Activated CD4-positive, alpha-beta T cell treated with anti-CD3 and anti-CD28 coated beads, Interleukin-2, amount 50 U/mL, for 16 hours (primary cell): ENCODE measurements at regions not wholly inside any gene's neighbourhood (a gene's known extent, or its start where the extent isn't known, plus 50 kb on each side); places are given as distances from the start of the nearest gene placed in this dataset.

Experiments
- DNase-seq: peaks from one replicate; pipeline ENCODE4 v3.0.0-alpha.2; 2020

DNA sequence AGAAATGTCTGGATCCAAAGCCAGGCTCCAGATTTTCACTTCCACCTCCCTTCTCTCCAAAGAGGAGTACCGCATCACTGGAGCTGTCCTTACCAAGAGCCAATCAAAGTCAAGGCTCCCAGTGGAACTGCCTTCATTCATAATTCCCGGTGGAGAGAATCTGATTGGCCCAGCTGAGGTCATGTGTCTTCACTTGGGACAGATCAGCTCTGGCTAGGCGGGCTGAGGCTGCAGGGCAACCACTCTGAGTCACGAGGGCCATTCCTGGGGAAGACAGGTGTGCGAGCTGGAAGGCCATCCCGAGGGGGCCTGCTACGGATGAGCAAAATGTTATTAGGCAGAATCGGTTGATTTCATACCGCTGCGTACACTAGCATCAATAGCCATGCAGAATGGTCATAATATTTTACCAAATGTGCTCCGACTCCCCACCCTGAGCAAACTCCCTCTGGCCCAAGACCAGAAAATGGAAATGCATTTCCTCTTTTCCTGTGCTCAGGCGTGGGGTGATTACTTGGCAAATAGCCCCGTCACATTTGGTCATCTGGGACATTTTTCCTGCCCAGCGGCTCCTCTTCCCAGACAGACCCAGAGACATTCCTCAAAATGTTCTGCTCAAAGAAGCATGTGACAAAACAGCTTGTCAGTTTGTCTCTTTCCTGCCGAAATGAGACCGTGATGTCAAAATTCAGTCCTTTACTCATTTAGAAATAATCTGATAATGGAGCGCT, 111.1 kb downstream of the AIPL1 start:
- DNase-seq, result no peak

GRCh38 chr17:6322316-6322715, 112.6 kb downstream of the AIPL1 start:
- DNase-seq, result no peak

GRCh38 chr17:6314311-6314710, 120.6 kb downstream of the AIPL1 start:
- DNase-seq, result no peak

GRCh38 chr17:6313835-6314234, 121.1 kb downstream of the AIPL1 start:
- DNase-seq, result no peak

DNA sequence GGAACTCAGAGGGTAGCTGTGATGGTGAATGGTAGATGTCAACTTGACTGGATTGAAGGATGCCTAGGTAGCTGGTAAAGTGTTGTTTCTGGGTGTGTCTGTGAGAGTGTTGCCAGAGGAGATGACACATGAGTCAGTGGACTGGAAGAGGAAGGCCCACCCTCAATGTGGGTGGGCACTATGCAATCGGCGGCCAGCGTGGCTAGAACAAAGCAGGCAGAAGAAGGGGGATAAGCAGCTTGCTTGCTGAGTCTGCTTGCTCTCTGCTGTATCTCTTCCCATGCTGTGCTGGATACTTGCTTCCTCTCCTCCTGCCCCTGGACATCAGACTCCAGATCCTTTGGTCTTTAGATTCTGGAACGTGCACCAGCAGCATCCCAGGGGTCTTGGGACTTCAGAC, 128.1 kb downstream of the AIPL1 start:
- no peak for DNase-seq

DNA sequence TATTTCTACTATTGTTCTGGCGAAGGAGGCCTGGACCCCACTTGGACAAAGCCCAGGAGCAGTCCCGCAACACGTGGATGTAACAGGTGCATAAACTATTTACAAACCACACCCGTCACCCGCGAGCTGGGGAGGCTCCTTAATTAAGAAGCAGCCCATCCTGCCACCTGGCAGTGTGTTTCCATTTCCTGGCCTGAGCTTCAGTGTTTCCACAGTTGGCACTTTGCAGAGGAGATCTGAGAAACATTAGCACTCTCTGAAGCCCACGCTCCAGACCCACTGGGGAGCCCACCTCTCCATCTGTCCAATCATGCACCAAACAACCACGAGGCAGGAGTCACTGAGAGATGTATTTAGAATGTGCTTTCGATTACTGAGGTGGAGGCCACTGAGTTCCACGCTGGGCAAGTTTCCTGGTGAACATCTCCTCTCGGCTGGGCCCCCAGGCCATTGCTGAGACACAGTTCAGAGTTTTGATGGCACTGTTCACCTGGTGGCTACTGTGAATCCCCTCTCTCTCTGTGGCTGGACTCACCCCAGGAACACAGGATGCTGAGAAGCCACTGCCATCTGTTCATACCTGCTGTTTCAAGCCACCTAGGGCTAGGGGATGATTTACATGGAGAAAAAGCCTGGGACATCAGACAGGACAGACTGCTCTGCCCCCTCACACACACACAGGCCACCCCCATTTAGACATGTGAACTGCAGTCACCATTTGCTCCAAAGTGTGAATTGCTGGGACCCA, 129.1 kb downstream of the AIPL1 start:
- DNase-seq, result no peak

GRCh38 chr17:6304894-6305612, 129.9 kb downstream of the AIPL1 start:
- no peak for DNase-seq

- peak; percentile 6 for DNase-seq
Measured at GRCh38 chr17:6303664-6304063, 131.3 kb downstream of the AIPL1 start.

DNA sequence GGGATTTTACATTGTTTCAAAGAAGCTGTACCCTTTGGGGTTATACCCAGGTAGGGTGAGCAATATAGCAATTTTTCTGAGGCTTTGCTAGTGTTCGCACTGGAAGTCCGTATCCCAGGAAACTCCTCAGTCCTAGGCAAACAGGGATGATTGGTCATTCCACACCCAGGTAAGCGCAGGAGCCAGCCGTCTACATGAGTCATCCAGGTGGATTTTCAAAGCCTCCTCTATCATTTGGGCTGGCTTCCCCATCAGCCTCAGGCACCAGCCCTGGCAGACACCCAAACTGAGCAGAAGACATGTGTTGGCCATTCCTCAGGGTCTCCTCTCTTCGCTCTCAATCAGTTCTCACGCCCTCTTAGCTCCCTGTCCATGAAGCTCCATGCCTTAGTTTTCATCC, 135.6 kb downstream of the AIPL1 start:
- no peak for DNase-seq

DNA sequence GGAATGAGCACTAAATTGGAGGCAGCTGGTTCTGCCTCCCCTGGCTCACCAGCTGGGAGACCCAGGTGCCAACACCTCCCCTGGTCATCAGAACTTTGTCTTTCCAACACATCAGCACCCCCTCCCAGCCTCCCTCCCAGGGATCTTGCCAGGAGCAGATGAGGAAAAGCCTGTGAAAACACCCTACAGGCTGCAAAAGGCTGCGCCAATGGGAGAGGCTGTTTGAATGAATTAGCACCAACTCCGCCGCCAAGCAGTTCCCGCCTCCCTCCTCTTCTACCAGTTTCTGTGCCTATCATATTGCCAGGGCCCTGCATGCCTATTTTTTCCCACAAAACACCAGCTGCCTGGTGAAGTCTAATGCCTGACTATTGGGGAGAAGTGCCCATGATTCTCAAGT, 137.0 kb downstream of the AIPL1 start:
- no peak for DNase-seq

DNA sequence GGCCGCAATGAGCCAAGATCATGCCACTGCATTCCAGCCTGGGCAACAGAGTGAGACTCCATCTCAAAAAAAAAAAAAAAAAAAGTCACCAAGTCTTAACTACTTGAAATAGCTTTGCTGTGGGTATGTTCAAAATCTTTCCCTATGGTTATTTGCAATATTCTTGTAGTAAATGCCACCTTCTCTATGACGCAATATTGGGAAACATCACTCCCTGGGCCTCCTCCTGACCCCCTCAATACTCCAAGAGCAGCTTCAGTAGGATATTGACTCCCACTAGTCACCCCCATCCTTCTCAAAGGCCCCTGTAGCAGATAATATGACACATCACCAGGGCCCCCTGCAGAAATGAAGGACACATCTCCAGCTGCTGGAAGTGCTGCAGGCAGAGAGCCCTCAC, 137.8 kb downstream of the AIPL1 start:
- DNase-seq, result no peak

DNA sequence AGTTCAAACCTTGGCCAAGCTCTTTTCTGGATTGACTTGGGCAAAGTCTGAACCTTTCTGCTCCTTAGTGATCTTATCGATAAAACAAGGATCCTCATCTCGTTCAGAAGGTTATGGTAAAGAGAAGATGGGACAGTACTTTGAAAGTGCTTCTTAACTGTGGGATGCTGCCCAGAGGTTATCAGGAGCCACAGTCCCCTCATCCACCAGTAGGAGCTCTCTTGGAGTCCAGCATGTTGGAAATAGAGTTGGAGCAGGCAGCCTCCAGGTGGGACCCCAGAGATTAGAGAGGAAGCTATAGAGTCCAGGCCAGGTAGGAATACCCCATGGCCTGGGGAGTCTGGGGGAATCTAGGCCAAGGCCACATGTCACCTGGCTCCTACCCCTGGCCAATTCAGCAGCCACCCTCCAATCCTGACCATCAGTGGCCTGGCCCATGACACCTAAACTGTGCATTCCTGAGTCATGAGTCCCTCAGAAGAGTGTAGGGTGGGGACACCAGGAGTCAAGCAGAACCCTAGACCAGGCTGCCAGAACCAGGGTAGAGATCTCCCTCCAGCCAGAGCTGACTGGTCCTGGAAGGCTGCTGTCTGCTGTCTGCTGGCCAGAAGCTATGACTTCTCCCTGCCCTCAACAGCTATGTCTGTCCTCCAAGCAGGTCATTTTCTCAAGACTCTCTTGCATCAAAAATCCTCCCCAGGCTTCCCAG, 144.3 kb downstream of the AIPL1 start:
- DNase-seq, result no peak

DNA sequence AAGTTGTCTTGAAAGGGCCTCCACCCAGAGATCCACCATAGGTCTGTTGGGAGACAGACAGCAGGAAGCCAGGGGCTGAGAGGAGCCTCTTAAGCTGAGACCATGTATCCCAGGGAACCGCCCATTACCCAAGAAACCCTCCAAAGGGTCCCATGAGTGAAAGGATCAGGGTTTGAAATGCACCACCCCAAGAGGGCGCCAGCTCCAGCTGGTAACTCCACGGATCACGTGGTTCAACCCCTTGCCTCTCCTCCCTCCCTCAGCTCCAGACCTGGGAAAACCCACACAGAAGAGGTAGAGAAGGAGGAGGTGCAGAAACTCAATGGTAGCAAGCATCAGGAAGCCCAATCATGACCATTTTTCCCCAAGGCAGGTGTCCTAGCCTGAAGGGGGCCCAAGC, 148.7 kb downstream of the AIPL1 start:
- DNase-seq, result no peak

- no peak for DNase-seq
Measured at GRCh38 chr17:6285486-6285885, 149.4 kb downstream of the AIPL1 start.

DNA sequence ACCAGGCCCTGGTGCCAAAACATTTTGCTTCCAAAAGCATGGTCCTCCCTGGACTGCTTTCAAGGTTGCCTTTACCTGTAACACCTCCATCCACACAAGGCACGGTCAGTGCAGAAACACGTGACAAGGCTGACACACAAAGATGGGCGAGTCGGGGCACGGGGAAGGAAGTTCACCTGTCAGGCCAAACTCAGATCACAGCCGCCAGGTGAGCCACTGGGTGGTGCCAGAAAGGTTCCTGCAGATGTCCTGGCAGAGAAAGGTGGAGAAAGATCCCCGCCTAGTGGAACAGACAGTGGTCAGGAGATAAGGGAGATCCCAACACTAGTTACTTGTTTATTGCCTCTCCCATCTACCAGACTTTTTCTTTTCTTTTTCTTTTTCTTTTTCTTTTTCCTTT, 155.3 kb downstream of the AIPL1 start:
- DNase-seq, result peak; percentile 11

DNA sequence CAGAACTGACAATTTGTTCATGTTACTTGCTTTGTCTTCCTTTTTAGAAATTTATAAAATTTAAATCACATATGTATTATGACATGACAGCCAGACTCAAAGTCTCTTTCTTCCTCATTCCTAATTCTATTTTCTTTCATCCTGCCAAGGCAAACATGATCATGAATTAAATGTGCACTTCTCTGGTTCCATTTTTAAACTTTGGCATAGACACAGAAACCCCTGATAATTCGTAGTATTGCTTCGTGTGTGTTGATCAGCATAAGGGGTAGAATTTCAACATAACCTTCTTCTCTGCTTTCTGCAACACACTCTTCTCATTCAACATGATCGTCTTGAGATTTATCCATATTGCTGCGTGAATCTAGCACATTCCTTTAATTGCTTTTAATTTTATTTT, 156.5 kb downstream of the AIPL1 start:
- DNase-seq, result no peak

- DNase-seq, result no peak
Measured at GRCh38 chr17:6276711-6277110, 158.2 kb downstream of the AIPL1 start.

- DNase-seq, result no peak
Measured at GRCh38 chr17:6274310-6274709, 160.6 kb downstream of the AIPL1 start.

GRCh38 chr17:6269478-6269877, 165.4 kb downstream of the AIPL1 start:
- DNase-seq, result peak; percentile 34

- no peak for DNase-seq
Measured at GRCh38 chr17:6261466-6261865, 173.5 kb downstream of the AIPL1 start.

- no peak for DNase-seq
Measured at GRCh38 chr17:6259899-6260298, 175.0 kb downstream of the AIPL1 start.

GRCh38 chr17:6257336-6257735, 177.6 kb downstream of the AIPL1 start:
- DNase-seq, result no peak

DNA sequence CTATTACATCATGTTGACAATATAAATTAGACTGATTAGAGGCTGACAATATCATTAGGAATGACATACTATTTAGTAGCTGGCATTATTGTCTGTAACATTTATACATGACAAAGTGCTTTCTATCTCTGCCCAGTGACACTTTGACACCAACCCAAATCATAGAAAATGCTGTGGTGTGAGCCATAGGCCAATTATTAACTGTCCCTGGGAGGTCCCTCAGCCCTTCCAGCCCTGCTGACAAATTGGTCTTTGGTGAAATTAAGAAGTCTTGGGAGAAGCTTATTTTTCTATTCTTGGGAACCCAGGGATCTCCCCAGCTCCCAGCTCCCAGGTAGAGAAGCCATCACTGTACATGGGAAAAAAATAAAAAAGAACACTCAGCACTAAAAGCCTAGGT, 179.6 kb downstream of the AIPL1 start:
- no peak for DNase-seq
